A549 (cell line): ENCODE measurements at regions not wholly inside any gene's neighbourhood (a gene's known extent, or its start where the extent isn't known, plus 50 kb on each side); places are given as distances from the start of the nearest gene placed in this dataset.

Experiments
- CHD4 ChIP-seq: fragments of 200-600 bp; sonication (generic); IDR thresholded peaks from 2 replicates; pipeline ENCODE4 v1.6.1; 2016; ENCODE audit warnings: antibody characterized with exemption, mild to moderate bottlenecking, borderline replicate concordance
- CTCF ChIP-seq: fragments of >200 bp; sonication (Bioruptor Twin); formaldehyde crosslinking; IDR thresholded peaks from 3 replicates; pipeline ENCODE4 v1.5.1; 2016
- HOXA7 ChIP-seq: fragments of 250-450 bp; sonication (Bioruptor Pico); IDR thresholded peaks from 2 replicates; pipeline ENCODE4 v1.5.0; 2020; ENCODE audit warnings: mild to moderate bottlenecking, moderate library complexity
- MAX ChIP-seq: IDR thresholded peaks from 2 replicates; pipeline ENCODE4 v1.6.1; 2012
- PBX3 ChIP-seq: IDR thresholded peaks from 2 replicates; pipeline ENCODE4 v1.6.1; 2012
- POLR2A ChIP-seq: IDR thresholded peaks from 2 replicates; pipeline ENCODE4 v1.6.1; 2012; ENCODE audit warnings: mild to moderate bottlenecking, low read length
- REST ChIP-seq: fragments of 200-600 bp; sonication (generic); IDR thresholded peaks from 2 replicates; pipeline ENCODE4 v1.6.1; 2016; ENCODE audit warnings: antibody characterized with exemption, mild to moderate bottlenecking, moderate library complexity
- ZSCAN20 ChIP-seq: fragments of 250-450 bp; sonication (Bioruptor Pico); IDR thresholded peaks from 2 replicates; pipeline ENCODE4 v1.8.0; 2022; ENCODE audit warnings: mild to moderate bottlenecking, moderate library complexity

- TF ChIP-seq POLR2A = no peak
- TF ChIP-seq HOXA7 (CRISPR knock-in tag) = no peak
- no peak for TF ChIP-seq CHD4
- TF ChIP-seq REST = no peak
- TF ChIP-seq CTCF = no peak
- no peak for TF ChIP-seq MAX
- no peak for TF ChIP-seq PBX3
- no peak for TF ChIP-seq ZSCAN20 (CRISPR knock-in tag)
Measured at GRCh38 chr11:57904376-57904775, 119.3 kb upstream of the OR9Q1 start.
